ENCODE measurements at regions not wholly inside any gene's neighbourhood (a gene's known extent, or its start where the extent isn't known, plus 50 kb on each side); places are given as distances from the start of the nearest gene placed in this dataset.

DNA sequence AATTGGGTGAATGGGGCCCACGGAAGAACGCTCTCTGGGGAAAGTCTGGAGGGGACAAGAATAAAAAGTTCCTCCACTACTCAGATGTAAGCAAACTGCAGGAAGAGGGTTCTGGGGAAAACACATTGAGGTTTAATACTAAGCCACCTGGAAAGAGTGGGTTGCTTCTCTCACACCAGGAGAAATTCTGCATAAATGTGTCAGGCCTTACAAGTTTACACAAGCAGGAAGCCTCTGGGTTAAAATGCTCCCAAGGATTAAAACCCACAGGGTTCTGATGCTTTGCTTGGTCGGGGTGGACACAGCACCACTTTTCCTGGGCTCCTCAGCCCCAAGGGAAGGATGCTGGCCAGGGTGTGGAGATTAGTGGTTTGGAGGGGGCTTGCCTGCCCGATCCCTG, 122.1 kb upstream of the SLC22A23 start:
- Histone ChIP-seq H3K27ac (no peak overlapping the region), H3K9me3 (no peaks in the 10 kb centered on the region), H3K36me3 (no peaks in the 10 kb centered on the region), H3K27me3 (replicated peaks in 1 of 7) (peaks cover 0 to 30% (median 6%) of the 10 kb centered on the region in 7 donors), H3K4me3 (no peak overlapping the region), H3K4me1 (peaks cover 0 to 6% (median 0%) of the 10 kb centered on the region in 6 donors)
- TF ChIP-seq, protein P1, sequence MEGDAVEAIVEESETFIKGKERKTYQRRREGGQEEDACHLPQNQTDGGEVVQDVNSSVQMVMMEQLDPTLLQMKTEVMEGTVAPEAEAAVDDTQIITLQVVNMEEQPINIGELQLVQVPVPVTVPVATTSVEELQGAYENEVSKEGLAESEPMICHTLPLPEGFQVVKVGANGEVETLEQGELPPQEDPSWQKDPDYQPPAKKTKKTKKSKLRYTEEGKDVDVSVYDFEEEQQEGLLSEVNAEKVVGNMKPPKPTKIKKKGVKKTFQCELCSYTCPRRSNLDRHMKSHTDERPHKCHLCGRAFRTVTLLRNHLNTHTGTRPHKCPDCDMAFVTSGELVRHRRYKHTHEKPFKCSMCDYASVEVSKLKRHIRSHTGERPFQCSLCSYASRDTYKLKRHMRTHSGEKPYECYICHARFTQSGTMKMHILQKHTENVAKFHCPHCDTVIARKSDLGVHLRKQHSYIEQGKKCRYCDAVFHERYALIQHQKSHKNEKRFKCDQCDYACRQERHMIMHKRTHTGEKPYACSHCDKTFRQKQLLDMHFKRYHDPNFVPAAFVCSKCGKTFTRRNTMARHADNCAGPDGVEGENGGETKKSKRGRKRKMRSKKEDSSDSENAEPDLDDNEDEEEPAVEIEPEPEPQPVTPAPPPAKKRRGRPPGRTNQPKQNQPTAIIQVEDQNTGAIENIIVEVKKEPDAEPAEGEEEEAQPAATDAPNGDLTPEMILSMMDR (IDR thresholded peaks at IDR 0.05 in 8 of 11, conservative IDR thresholded peaks at IDR 0.05 in 3 of 11): no peak
- TF ChIP-seq POLR2A (IDR thresholded peaks at IDR 0.05): no peak
- TF ChIP-seq POLR2AphosphoS5 (IDR thresholded peaks at IDR 0.05): no peak
- DNase-seq: no peak
- intact Hi-C loops (cut with DNase I; ENCODE audit: low total_unique reads): no loop called here
- 78 to 96% (median 90%) methylated on average over 3 to 4 of the region's 4 CpGs for WGBS, 5 donors

DNA sequence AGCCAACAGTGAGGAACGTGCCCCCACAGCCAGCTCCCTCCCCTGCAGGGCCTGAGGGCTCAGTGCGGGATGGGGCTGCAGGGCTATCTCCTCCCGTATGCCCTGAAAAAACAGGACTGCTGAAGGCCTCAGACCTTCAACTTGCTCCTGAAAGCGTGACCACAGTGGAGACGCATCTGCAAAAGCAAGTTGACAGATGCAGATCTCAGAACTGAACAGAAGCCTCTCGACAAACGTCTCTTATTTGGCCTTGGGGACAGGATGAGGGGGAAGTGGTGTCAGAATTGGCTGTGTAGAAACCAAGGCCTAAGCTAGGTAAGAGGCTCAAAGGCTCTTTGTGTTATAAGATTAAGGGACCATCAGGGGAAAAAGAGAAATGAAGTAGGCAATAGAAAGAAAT, 120.7 kb upstream of the SLC22A23 start:
- intact Hi-C loops (cut with DNase I; ENCODE audit: low total_unique reads): no loop called here
- WGBS, 5 donors: 64 to 77% (median 69%) methylated on average over 7 of the region's 7 CpGs
- Histone ChIP-seq H3K36me3 (no peaks in the 10 kb centered on the region), H3K27me3 (replicated peaks in 1 of 7) (peaks cover 0 to 28% (median 6%) of the 10 kb centered on the region in 7 donors), H3K4me3 (no peak overlapping the region), H3K9me3 (no peaks in the 10 kb centered on the region), H3K4me1 (peaks cover 0 to 6% (median 0%) of the 10 kb centered on the region in 6 donors), H3K27ac (no peak overlapping the region)
- DNase-seq: no peak
- TF ChIP-seq, protein P1 (IDR thresholded peaks at IDR 0.05 in 8 of 11, conservative IDR thresholded peaks at IDR 0.05 in 3 of 11): no peak
- TF ChIP-seq POLR2AphosphoS5 (IDR thresholded peaks at IDR 0.05): peak in 1 of 3 donors; percentile 25
- no peak for TF ChIP-seq POLR2A (IDR thresholded peaks at IDR 0.05)

DNA sequence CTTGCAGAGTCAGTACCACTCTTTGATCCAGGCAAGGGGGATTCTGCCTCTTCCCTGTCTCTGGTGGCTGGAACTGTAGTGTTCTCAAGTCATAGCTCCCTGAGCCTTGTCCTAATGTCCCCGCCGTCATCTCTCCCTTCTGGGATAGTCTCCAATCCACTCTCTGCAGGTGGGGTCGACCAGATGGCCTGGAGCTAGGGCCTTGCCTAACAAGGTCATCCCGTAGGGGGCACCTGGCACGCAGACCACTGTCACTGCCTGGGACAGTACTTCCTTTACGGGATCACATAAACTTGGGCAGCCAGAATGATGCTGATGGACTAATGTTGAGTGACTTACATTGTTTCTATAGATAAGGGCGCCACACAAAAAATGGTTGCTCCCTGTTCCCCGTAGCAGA, 118.9 kb upstream of the SLC22A23 start:
- Histone ChIP-seq H3K4me3 (no peak overlapping the region), H3K36me3 (no peaks in the 10 kb centered on the region), H3K9me3 (no peaks in the 10 kb centered on the region), H3K27me3 (replicated peaks in 1 of 7) (peaks cover 0 to 46% (median 6%) of the 10 kb centered on the region in 7 donors), H3K4me1 (peaks cover 0 to 6% (median 0%) of the 10 kb centered on the region in 6 donors), H3K27ac (no peak overlapping the region)
- no peak for DNase-seq
- 82 to 88% (median 85%) methylated on average over 8 of the region's 8 CpGs for WGBS, 5 donors
- no peak for TF ChIP-seq POLR2AphosphoS5 (IDR thresholded peaks at IDR 0.05)
- TF ChIP-seq POLR2A (IDR thresholded peaks at IDR 0.05): no peak
- TF ChIP-seq, protein P1 (IDR thresholded peaks at IDR 0.05 in 8 of 11, conservative IDR thresholded peaks at IDR 0.05 in 3 of 11): no peak
- intact Hi-C loops (cut with DNase I; ENCODE audit: low total_unique reads): no loop called here

DNA sequence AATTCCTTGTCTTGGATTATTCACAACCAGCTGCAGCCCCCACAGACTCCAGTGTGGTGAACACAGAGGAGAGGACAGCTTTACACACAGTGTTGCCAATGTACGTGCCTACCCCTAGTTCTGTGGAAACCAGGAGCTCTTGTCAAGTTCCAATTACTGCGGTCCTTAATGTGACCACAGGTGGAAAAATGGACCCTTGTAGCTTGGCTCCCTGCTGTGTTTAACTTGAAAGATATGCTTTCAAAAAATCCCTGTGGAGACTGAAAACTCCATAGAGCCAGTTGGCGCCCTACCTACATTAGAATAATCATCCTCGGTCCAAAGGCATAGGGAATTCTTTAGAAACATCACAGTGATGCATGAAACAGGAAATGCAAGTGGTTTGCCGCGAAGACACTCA, 118.3 kb upstream of the SLC22A23 start:
- no peaks in the 10 kb centered on the region for H3K36me3 ChIP-seq
- no peak overlapping the region for H3K4me3 ChIP-seq
- intact Hi-C loops (cut with DNase I; ENCODE audit: low total_unique reads): no loop called here
- TF ChIP-seq POLR2A (IDR thresholded peaks at IDR 0.05) (no peak), POLR2AphosphoS5 (IDR thresholded peaks at IDR 0.05) (no peak)
- TF ChIP-seq, protein P1 (IDR thresholded peaks at IDR 0.05 in 8 of 11, conservative IDR thresholded peaks at IDR 0.05 in 3 of 11): no peak
- peaks cover 0 to 50% (median 6%) of the 10 kb centered on the region in 7 donors for H3K27me3 ChIP-seq (replicated peaks in 1 of 7)
- H3K27ac ChIP-seq: no peak overlapping the region
- 75 to 87% (median 80%) methylated on average over 6 of the region's 6 CpGs for WGBS, 5 donors
- no peaks in the 10 kb centered on the region for H3K9me3 ChIP-seq
- peaks cover 0 to 6% (median 0%) of the 10 kb centered on the region in 6 donors for H3K4me1 ChIP-seq
- DNase-seq: no peak

All from spleen (tissue), 11 donors.